IMR-90 (cell line): ENCODE measurements at regions not wholly inside any gene's neighbourhood (a gene's known extent, or its start where the extent isn't known, plus 50 kb on each side); places are given as distances from the start of the nearest gene placed in this dataset.
A peak's percentile ranks its signal among the peaks of the same experiment; 100 is the strongest.

Experiments
- CEBPB ChIP-seq: IDR thresholded peaks from 2 replicates; pipeline ENCODE4 v1.6.1; 2012; ENCODE audit warnings: low read depth, low read length, improper control_type of control experiment
- CHD1 ChIP-seq: IDR thresholded peaks from 2 replicates; pipeline ENCODE4 v1.6.1; 2012; ENCODE audit warnings: low read depth, low read length, improper control_type of control experiment
- MAFK ChIP-seq: IDR thresholded peaks from 2 replicates; pipeline ENCODE4 v1.6.1; 2012; ENCODE audit warnings: low read depth, low read length, improper control_type of control experiment
- MXI1 ChIP-seq: IDR thresholded peaks from 2 replicates; pipeline ENCODE4 v1.6.1; 2012; ENCODE audit warnings: low read depth, mild to moderate bottlenecking, low read length, moderate library complexity, borderline replicate concordance
- POLR2A ChIP-seq: IDR thresholded peaks from 2 replicates; pipeline ENCODE4 v1.6.1; 2012; ENCODE audit warnings: mild to moderate bottlenecking, low read depth, low read length
- RAD21 ChIP-seq: IDR thresholded peaks from 2 replicates; pipeline ENCODE4 v1.6.1; 2012; ENCODE audit warnings: low read length, improper control_type of control experiment
- RCOR1 ChIP-seq: IDR thresholded peaks from 2 replicates; pipeline ENCODE4 v1.6.1; 2012; ENCODE audit warnings: mild to moderate bottlenecking, low read length, improper control_type of control experiment; ENCODE audit not compliant: insufficient replicate concordance
- RFX5 ChIP-seq: IDR thresholded peaks from 2 replicates; pipeline ENCODE4 v1.8.0; 2012; ENCODE audit warnings: low read depth, mild to moderate bottlenecking, low read length, moderate library complexity
- SMC3 ChIP-seq: fragments of 150-350 bp; IDR thresholded peaks from 2 replicates; pipeline ENCODE4 v1.6.1; 2016; ENCODE audit warnings: low read depth, mild to moderate bottlenecking, antibody characterized with exemption, low read length, moderate library complexity
- TF ChIP-seq, protein P1 (sequence below): conservative IDR thresholded peaks from 2 replicates; pipeline ENCODE4 v1.5.1; 2012; ENCODE audit warnings: mild to moderate bottlenecking, low read depth, low read length, improper control_type of control experiment
- TF ChIP-seq, protein P2 (sequence below): fragments of 150-350 bp; IDR thresholded peaks from 2 replicates; pipeline ENCODE4 v1.6.1; 2017; ENCODE audit warnings: mild to moderate bottlenecking, antibody characterized with exemption, low read length, low read depth

DNA sequence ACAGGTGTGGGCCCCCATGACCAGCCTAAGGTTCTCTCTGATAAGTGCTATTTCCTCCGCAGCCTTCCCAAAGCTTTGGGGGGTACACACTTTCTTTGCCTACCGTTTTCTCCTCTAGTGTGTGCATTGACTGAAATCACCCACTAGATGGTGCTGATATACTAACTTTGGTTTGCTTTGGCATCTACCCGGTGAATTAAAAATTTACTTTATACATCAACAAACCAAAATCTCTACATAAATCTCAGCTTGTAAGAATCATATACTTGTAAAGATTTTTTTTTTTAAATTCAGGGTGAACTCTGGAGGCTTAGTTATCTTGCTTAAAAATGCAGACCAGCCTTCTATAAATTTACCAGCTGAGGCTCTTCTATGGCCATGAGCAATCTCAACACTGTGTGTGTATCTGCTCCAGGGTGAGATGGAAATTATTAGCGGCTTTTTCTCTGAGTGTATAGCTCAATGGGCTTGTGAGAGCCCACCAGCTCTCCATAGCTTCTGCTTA, 475.7 kb upstream of the TNC start:
- no peak for TF ChIP-seq MXI1
- TF ChIP-seq, protein P1, sequence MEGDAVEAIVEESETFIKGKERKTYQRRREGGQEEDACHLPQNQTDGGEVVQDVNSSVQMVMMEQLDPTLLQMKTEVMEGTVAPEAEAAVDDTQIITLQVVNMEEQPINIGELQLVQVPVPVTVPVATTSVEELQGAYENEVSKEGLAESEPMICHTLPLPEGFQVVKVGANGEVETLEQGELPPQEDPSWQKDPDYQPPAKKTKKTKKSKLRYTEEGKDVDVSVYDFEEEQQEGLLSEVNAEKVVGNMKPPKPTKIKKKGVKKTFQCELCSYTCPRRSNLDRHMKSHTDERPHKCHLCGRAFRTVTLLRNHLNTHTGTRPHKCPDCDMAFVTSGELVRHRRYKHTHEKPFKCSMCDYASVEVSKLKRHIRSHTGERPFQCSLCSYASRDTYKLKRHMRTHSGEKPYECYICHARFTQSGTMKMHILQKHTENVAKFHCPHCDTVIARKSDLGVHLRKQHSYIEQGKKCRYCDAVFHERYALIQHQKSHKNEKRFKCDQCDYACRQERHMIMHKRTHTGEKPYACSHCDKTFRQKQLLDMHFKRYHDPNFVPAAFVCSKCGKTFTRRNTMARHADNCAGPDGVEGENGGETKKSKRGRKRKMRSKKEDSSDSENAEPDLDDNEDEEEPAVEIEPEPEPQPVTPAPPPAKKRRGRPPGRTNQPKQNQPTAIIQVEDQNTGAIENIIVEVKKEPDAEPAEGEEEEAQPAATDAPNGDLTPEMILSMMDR: peak; percentile 83
- no peak for TF ChIP-seq CEBPB
- no peak for TF ChIP-seq CHD1
- TF ChIP-seq SMC3: peak; percentile 86
- peak; percentile 89 for TF ChIP-seq RAD21
- TF ChIP-seq RCOR1: no peak
- TF ChIP-seq POLR2A: no peak
- TF ChIP-seq, protein P2, sequence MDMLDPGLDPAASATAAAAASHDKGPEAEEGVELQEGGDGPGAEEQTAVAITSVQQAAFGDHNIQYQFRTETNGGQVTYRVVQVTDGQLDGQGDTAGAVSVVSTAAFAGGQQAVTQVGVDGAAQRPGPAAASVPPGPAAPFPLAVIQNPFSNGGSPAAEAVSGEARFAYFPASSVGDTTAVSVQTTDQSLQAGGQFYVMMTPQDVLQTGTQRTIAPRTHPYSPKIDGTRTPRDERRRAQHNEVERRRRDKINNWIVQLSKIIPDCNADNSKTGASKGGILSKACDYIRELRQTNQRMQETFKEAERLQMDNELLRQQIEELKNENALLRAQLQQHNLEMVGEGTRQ: no peak
- no peak for TF ChIP-seq MAFK
- TF ChIP-seq RFX5: no peak
